ENCODE measurements at regions not wholly inside any gene's neighbourhood (a gene's known extent, or its start where the extent isn't known, plus 50 kb on each side); places are given as distances from the start of the nearest gene placed in this dataset.

GRCh38 chr7:51679358-51679757 lies 362.7 kb upstream of the COBL start:
- Mint-ChIP-seq H3K9me3 (ENCODE audit: unreplicated experiment) (no peaks in the 10 kb centered on the region), H3K27me3 (ENCODE audit: insufficient read depth, unreplicated experiment) (no peaks in the 10 kb centered on the region), H3K4me1 (ENCODE audit: low read depth, unreplicated experiment) (peaks cover 15% of the 10 kb centered on the region), H3K27ac (ENCODE audit: unreplicated experiment) (no peak overlapping the region), H3K36me3 (ENCODE audit: insufficient read depth, unreplicated experiment) (no peaks in the 10 kb centered on the region), H3K4me3 (ENCODE audit: unreplicated experiment) (no peak overlapping the region)
- Histone ChIP-seq H3K27me3 (replicated peaks; ENCODE audit: control insufficient read depth, insufficient read depth, low read length) (no peaks in the 10 kb centered on the region), H3K4me3 (ENCODE audit: low read depth, low read length) (no peak overlapping the region), H3K9me3 (no peaks in the 10 kb centered on the region), H3K36me3 (ENCODE audit: control insufficient read depth, insufficient read depth, low read length) (no peaks in the 10 kb centered on the region), H3K4me1 (no peaks in the 10 kb centered on the region)
- CTCF ChIA-PET, result no interaction called here
- POLR2A ChIA-PET, result no interaction called here
- no peak for DNase-seq
- intact Hi-C loops (cut with micrococcal nuclease; ENCODE audit: unreplicated experiment), result no loop called here
- BruUV-seq (replicated peaks), result no TSS peak
- TF ChIP-seq, protein P1, sequence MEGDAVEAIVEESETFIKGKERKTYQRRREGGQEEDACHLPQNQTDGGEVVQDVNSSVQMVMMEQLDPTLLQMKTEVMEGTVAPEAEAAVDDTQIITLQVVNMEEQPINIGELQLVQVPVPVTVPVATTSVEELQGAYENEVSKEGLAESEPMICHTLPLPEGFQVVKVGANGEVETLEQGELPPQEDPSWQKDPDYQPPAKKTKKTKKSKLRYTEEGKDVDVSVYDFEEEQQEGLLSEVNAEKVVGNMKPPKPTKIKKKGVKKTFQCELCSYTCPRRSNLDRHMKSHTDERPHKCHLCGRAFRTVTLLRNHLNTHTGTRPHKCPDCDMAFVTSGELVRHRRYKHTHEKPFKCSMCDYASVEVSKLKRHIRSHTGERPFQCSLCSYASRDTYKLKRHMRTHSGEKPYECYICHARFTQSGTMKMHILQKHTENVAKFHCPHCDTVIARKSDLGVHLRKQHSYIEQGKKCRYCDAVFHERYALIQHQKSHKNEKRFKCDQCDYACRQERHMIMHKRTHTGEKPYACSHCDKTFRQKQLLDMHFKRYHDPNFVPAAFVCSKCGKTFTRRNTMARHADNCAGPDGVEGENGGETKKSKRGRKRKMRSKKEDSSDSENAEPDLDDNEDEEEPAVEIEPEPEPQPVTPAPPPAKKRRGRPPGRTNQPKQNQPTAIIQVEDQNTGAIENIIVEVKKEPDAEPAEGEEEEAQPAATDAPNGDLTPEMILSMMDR (IDR thresholded peaks at IDR 0.05; ENCODE audit: insufficient read depth in 1 of 2, low read depth in 1 of 2, low read length in 1 of 2, severe bottlenecking in 1 of 2, unreplicated experiment in 1 of 2), result no peak

DNA sequence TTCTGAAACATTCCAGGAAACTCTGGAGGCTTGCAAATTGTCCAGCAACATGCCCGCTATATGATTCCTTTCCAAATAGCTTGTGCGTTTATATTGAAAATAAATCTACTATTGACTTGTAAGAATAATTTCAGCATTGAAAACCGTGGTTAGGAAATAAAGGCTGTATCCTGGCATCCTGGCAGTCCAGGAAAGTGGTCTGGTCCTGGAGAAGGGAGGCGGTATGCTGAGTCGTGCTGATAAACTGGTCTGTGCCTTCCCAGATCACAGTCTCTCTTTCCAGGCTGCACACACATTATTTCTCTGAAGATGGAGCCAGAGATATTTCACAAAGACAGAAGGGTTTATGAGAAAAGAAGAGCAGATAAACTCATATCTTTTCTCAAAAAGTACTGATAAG lies 350.1 kb upstream of the COBL start:
- no peaks in the 10 kb centered on the region for H3K9me3 ChIP-seq
- no peaks in the 10 kb centered on the region for H3K36me3 ChIP-seq (ENCODE audit: control insufficient read depth, insufficient read depth, low read length)
- ChIA-PET CTCF (interaction anchor here (0.8 to 1.9 kb wide), 2 partner anchors 17 to 236 kb away, joined by 3 to 9 read pairs; no protein-coding TSS in a partner anchor), POLR2A (no interaction called here)
- TF ChIP-seq, protein P1 (IDR thresholded peaks at IDR 0.05; ENCODE audit: insufficient read depth in 1 of 2, low read depth in 1 of 2, low read length in 1 of 2, severe bottlenecking in 1 of 2, unreplicated experiment in 1 of 2), result no peak
- no peaks in the 10 kb centered on the region for H3K27me3 ChIP-seq (replicated peaks; ENCODE audit: control insufficient read depth, insufficient read depth, low read length)
- no peak overlapping the region for H3K27ac Mint-ChIP-seq (ENCODE audit: unreplicated experiment)
- BruUV-seq (replicated peaks), result no TSS peak
- H3K4me3 ChIP-seq (ENCODE audit: low read depth, low read length), result no peak overlapping the region
- no peaks in the 10 kb centered on the region for H3K36me3 Mint-ChIP-seq (ENCODE audit: insufficient read depth, unreplicated experiment)
- intact Hi-C loops (cut with micrococcal nuclease; ENCODE audit: unreplicated experiment), result loop anchor here (1.0 kb wide), 2 partner anchors 59 to 236 kb away; no protein-coding TSS in a partner anchor
- peaks cover 16% of the 10 kb centered on the region for H3K4me1 ChIP-seq
- H3K4me3 Mint-ChIP-seq (ENCODE audit: unreplicated experiment), result peak overlapping the region; percentile 48
- H3K4me1 Mint-ChIP-seq (ENCODE audit: low read depth, unreplicated experiment), result peaks cover 8% of the 10 kb centered on the region
- peaks cover 2% of the 10 kb centered on the region for H3K27me3 Mint-ChIP-seq (ENCODE audit: insufficient read depth, unreplicated experiment)
- no peaks in the 10 kb centered on the region for H3K9me3 Mint-ChIP-seq (ENCODE audit: unreplicated experiment)
- peak in 1 of 2 experiments; percentile 33 for DNase-seq

- peak in 1 of 2 experiments; percentile 16 for DNase-seq
- Mint-ChIP-seq H3K27ac (ENCODE audit: unreplicated experiment) (no peak overlapping the region), H3K36me3 (ENCODE audit: insufficient read depth, unreplicated experiment) (no peaks in the 10 kb centered on the region), H3K4me1 (ENCODE audit: low read depth, unreplicated experiment) (peaks cover 8% of the 10 kb centered on the region), H3K27me3 (ENCODE audit: insufficient read depth, unreplicated experiment) (no peaks in the 10 kb centered on the region), H3K4me3 (ENCODE audit: unreplicated experiment) (peak overlapping the region; percentile 48), H3K9me3 (ENCODE audit: unreplicated experiment) (no peaks in the 10 kb centered on the region)
- POLR2A ChIA-PET, result no interaction called here
- CTCF ChIA-PET, result interaction anchor here (0.8 to 1.9 kb wide), 2 partner anchors 16 to 236 kb away, joined by 3 to 9 read pairs; no protein-coding TSS in a partner anchor
- Histone ChIP-seq H3K4me3 (ENCODE audit: low read depth, low read length) (no peak overlapping the region), H3K9me3 (no peaks in the 10 kb centered on the region), H3K27me3 (replicated peaks; ENCODE audit: control insufficient read depth, insufficient read depth, low read length) (no peaks in the 10 kb centered on the region), H3K36me3 (ENCODE audit: control insufficient read depth, insufficient read depth, low read length) (no peaks in the 10 kb centered on the region), H3K4me1 (peaks cover 16% of the 10 kb centered on the region)
- intact Hi-C loops (cut with micrococcal nuclease; ENCODE audit: unreplicated experiment), result loop anchor here (1.0 kb wide), 2 partner anchors 59 to 236 kb away; no protein-coding TSS in a partner anchor
- TF ChIP-seq, protein P1 (IDR thresholded peaks at IDR 0.05; ENCODE audit: insufficient read depth in 1 of 2, low read depth in 1 of 2, low read length in 1 of 2, severe bottlenecking in 1 of 2, unreplicated experiment in 1 of 2), result no peak
- BruUV-seq (replicated peaks), result no TSS peak
Measured at GRCh38 chr7:51666266-51666665, 349.7 kb upstream of the COBL start.

Data from Caco-2 (cell line).